Stimulated activated CD4-positive, alpha-beta T cell treated with anti-CD3 and anti-CD28 coated beads, TNF-alpha, amount 100 ng/mL, for 48 hours (primary cell): ENCODE measurements at regions not wholly inside any gene's neighbourhood (a gene's known extent, or its start where the extent isn't known, plus 50 kb on each side); places are given as distances from the start of the nearest gene placed in this dataset.
"Not testable (repeated sequence)": the region's sequence is repeated elsewhere in the genome, so short reads cannot be mapped to it uniquely, and the experiment has no call there.

Source experiments
- DNase-seq, 3 donors: peaks; one replicate each; pipeline ENCODE4 v3.0.0-alpha.2; 2020; ENCODE audit warnings: low read depth in 3 of 3

DNA sequence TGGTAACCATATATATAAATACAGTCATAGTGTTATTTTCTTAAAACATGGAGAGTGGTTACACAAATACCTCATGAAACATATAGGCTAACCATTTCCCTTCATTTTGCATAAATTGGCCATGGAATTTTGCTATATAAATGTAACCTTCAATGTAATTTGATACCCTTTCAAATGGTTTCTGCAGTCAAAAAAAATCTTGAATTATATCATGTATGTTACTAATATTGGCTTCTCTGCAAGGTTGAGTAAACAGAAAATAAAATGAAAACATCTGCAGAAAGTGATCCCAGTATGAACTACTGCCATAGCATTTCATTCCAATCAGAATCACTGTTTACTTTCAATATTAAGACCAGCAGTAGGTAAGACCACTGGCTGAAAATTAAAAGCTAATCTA lies 1165.9 kb upstream of the TENM3 start:
- no peak for DNase-seq

- DNase-seq: no peak
These were observed 1165.0 kb upstream of the TENM3 start for GRCh38 chr4:181078196-181078595.

GRCh38 chr4:181083757-181084361 lies 1159.3 kb upstream of the TENM3 start:
- no peak for DNase-seq

- no peak for DNase-seq
These were observed 1157.6 kb upstream of the TENM3 start for GRCh38 chr4:181085557-181085956.

GRCh38 chr4:181105487-181105886 lies 1137.7 kb upstream of the TENM3 start:
- no peak for DNase-seq

- no peak for DNase-seq
These were observed 1136.8 kb upstream of the TENM3 start for GRCh38 chr4:181106398-181106797.

- no peak for DNase-seq
These were observed 1135.0 kb upstream of the TENM3 start for GRCh38 chr4:181108237-181108636.

- no peak for DNase-seq
These were observed 1124.0 kb upstream of the TENM3 start for GRCh38 chr4:181119186-181119585.

- DNase-seq: no peak
These were observed 1121.5 kb upstream of the TENM3 start for GRCh38 chr4:181121733-181122132.

DNA sequence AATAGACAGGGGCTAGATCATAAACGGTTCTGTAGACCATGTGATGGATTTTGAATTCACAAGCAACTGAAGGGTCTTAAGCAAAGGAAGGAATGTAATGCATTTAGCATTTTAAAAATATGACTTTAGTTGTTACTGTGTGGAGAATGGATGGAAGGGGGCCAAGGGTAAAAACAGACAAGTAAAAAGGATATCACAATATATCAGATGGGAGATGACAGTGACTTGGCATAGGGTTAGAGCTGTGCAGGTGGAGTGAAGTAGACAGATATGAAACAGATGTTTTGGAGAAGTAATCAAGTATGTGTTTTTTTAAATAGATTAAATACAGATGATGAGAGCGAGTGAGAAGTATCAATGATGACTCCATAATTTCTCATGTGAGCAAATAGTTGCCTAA lies 1116.0 kb upstream of the TENM3 start:
- no peak for DNase-seq

DNA sequence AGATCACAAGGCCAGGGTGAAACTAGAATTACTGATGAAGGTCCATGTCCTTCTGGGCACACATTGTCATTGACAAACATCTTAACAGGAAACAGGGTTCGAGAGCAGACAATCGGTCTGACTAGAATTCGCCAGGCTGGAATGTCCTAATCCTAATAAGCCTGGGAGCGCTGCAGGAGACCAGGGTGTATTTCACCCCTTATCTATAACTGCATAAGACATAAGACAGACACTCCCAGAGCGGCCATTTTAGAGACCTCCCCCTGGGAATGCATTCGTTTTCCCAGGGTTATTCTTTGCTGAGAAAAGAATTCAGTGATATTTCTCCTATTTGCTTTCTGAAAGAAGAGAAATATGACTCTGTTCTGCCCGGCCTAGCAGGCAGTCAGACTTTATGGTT lies 1112.9 kb upstream of the TENM3 start:
- DNase-seq: not testable (repeated sequence)

- DNase-seq: no peak
These were observed 1105.9 kb upstream of the TENM3 start for GRCh38 chr4:181137351-181137750.

DNA sequence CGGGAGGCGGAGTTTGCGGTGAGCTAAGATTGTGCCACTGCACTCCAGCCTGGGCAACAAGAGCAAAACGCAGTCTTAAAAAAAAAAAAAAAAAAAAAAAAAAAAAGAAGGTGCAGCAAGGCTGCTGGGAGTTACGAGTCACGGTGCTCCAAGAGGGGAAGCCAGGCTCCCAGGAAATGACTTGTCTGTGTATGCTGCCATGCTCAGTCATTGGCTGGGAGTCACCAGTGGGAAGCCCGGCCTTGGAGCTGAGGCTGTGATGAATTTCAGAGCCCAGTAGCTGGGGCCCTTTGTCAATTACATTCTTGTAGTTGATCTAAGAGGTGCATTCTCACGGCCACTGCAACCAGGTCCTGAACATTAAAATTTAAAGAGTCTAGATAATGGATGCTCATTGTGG lies 1105.1 kb upstream of the TENM3 start:
- DNase-seq: no peak

- no peak for DNase-seq
These were observed 1103.1 kb upstream of the TENM3 start for GRCh38 chr4:181140037-181140603.

DNA sequence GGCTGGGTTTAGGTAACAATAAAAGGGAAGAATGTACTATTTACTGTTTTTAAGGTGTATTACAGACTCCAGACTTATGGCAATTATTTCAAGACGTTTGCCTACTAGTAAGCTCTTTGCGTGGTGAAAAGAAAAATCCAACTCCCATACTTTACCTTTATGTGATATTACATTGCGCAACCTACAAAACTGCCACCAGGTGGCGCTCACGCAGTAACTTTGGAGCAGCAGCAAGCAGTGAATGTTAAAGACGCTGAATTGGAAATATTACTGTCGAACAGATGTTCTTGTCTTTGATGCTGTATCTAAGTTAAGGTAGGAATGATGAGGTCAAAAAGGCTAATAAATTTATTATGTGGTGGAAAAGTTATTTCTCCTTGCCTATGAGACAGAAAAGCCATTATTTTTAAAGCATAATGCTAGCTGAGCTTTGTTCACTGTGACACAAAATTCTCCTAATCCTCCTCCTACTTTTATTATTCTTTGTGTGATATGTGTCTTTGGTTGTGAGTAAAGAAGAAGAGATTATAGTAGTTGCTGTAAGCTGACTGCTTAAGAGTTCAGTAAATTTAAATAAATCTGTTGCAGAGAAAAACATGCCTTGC lies 1099.8 kb upstream of the TENM3 start:
- DNase-seq: peak; percentile 28 to 41 (median 41)

DNA sequence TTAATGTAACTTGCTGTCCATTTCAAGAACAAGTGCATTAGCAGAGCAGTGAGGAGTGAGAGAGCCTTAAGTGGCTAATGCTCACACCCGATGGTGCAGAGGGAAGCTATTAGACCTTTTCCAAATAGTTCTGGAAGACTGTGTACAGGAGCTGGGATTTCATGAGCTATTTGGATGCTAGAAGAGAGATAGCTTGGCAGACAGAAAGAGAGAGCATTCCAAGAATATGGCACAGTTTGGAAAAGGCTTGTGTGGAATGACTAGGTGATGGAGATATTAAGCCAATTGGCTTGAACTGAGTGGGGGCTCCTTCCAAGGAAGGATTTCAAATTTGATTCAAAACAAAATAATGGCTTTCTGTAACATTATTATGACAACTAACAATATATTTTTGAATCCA lies 1097.2 kb upstream of the TENM3 start:
- no peak for DNase-seq

- no peak for DNase-seq
These were observed 1095.7 kb upstream of the TENM3 start for GRCh38 chr4:181147416-181147951.

GRCh38 chr4:181148470-181148869 lies 1094.7 kb upstream of the TENM3 start:
- no peak for DNase-seq

DNA sequence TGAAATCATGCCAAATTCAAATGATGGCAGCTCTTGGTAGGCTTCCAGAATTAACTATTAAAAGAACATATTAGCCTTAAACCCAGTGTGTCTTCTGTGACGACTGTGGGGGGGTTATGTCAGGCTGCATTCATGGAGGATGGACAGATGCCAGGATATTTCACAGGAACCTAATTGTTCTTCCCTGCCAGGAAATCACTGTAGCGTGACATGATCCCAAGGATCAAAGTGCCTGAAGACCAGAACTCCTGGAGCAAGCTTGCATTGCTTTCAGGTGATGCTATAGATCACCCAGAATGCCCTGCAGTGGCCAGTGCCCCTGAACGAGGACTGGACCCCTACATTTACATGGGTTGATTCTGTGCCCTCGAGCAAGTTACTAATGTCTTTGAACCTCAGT lies 1093.0 kb upstream of the TENM3 start:
- DNase-seq: no peak

DNA sequence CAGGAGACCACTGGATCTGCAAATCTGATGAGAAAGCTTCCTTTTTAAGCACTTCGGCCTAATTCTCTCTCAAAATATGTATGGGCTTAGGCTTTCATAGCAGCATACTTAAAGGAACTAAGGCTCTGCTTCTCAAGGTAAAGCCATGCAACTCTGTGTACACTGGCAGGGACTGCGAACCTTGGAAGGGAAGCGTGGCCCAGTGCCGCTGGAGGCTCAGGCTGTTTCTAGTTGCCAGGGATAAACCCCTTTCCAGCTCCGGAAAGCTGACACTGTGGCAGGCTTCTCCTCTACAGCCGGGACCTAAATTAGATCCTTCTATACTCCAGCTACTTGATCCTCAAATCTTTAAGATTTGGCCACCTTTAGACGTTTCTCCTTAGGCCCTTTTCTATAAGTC lies 1091.3 kb upstream of the TENM3 start:
- no peak for DNase-seq

DNA sequence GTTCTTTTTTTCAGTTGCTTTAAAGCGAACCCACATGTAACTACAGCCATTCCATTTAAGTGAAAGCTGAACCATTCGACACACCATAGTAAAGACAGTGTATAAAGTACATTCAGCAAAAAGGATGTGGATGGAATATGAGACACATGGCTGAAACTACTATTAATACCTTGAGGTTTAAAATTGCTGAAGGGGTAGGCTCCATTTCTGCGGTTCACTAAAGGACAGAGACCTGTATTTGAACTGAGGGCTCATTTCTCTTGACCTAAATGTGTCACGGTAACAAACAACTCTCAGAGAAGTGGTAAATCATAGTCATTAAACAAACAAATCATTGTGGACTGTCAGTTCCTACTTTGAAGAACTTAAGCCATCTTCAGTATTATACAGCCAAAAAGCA lies 1085.6 kb upstream of the TENM3 start:
- no peak for DNase-seq

- no peak for DNase-seq
These were observed 1084.2 kb upstream of the TENM3 start for GRCh38 chr4:181158971-181159370.

DNA sequence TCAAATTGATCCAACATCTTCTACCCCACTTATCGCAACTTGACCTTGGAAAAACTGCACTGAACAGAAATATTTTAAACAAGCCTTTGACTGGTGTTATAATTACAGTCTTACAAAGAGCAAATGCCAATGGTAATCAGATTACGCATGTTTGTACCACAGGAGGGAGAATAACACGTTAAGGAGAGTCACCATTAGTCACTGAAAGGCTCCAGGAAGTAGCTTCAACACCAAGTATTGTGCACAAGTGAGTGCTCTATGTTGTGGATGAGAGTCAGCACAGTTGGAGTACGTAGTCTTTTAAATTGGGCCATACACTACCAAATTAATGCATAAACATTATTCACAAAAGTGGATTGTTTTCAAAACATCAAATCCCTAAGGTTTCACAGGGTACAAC lies 1081.5 kb upstream of the TENM3 start:
- no peak for DNase-seq
